ENCODE measurements at regions not wholly inside any gene's neighbourhood (a gene's known extent, or its start where the extent isn't known, plus 50 kb on each side); places are given as distances from the start of the nearest gene placed in this dataset.

GRCh38 chr15:45918839-45919238, 284.0 kb downstream of the SQOR start:
- Histone ChIP-seq H3K4me3 (ENCODE audit: low read length in 3 of 3) (no peak overlapping the region), H3K27me3 (ENCODE audit: control insufficient read depth in 3 of 3, insufficient read depth in 3 of 3, low read length in 3 of 3) (no peaks in the 10 kb centered on the region), H3K36me3 (ENCODE audit: control insufficient read depth in 3 of 3, insufficient read depth in 3 of 3, low read length in 3 of 3) (no peaks in the 10 kb centered on the region), H3K9ac (ENCODE audit: low read depth in 1 of 3, low read length in 3 of 3) (no peak overlapping the region), H3K27ac (ENCODE audit: low read depth, low read length) (no peak overlapping the region), H3K9me3 (ENCODE audit: control insufficient read depth in 3 of 3, low read length in 3 of 3) (no peaks in the 10 kb centered on the region), H3K4me1 (ENCODE audit: control insufficient read depth in 3 of 3, insufficient read depth in 3 of 3, low read length in 3 of 3) (no peaks in the 10 kb centered on the region)

- Histone ChIP-seq H3K4me1 (ENCODE audit: control insufficient read depth in 3 of 3, insufficient read depth in 3 of 3, low read length in 3 of 3) (no peaks in the 10 kb centered on the region), H3K9ac (ENCODE audit: low read depth in 1 of 3, low read length in 3 of 3) (no peak overlapping the region), H3K27ac (ENCODE audit: low read depth, low read length) (no peak overlapping the region), H3K27me3 (ENCODE audit: control insufficient read depth in 3 of 3, insufficient read depth in 3 of 3, low read length in 3 of 3) (no peaks in the 10 kb centered on the region), H3K4me3 (ENCODE audit: low read length in 3 of 3) (no peak overlapping the region), H3K9me3 (ENCODE audit: control insufficient read depth in 3 of 3, low read length in 3 of 3) (no peaks in the 10 kb centered on the region), H3K36me3 (ENCODE audit: control insufficient read depth in 3 of 3, insufficient read depth in 3 of 3, low read length in 3 of 3) (no peaks in the 10 kb centered on the region)
These were observed 285.0 kb downstream of the SQOR start for GRCh38 chr15:45919806-45920205.

GRCh38 chr15:45921376-45921775, 286.5 kb downstream of the SQOR start:
- Histone ChIP-seq H3K27ac (ENCODE audit: low read depth, low read length) (no peak overlapping the region), H3K4me3 (ENCODE audit: low read length in 3 of 3) (no peak overlapping the region), H3K4me1 (ENCODE audit: control insufficient read depth in 3 of 3, insufficient read depth in 3 of 3, low read length in 3 of 3) (no peaks in the 10 kb centered on the region), H3K9me3 (ENCODE audit: control insufficient read depth in 3 of 3, low read length in 3 of 3) (no peaks in the 10 kb centered on the region), H3K9ac (ENCODE audit: low read depth in 1 of 3, low read length in 3 of 3) (no peak overlapping the region), H3K27me3 (ENCODE audit: control insufficient read depth in 3 of 3, insufficient read depth in 3 of 3, low read length in 3 of 3) (no peaks in the 10 kb centered on the region), H3K36me3 (ENCODE audit: control insufficient read depth in 3 of 3, insufficient read depth in 3 of 3, low read length in 3 of 3) (no peaks in the 10 kb centered on the region)

GRCh38 chr15:45921978-45922377, 287.1 kb downstream of the SQOR start:
- Histone ChIP-seq H3K9ac (ENCODE audit: low read depth in 1 of 3, low read length in 3 of 3) (no peak overlapping the region), H3K9me3 (ENCODE audit: control insufficient read depth in 3 of 3, low read length in 3 of 3) (no peaks in the 10 kb centered on the region), H3K27me3 (ENCODE audit: control insufficient read depth in 3 of 3, insufficient read depth in 3 of 3, low read length in 3 of 3) (no peaks in the 10 kb centered on the region), H3K36me3 (ENCODE audit: control insufficient read depth in 3 of 3, insufficient read depth in 3 of 3, low read length in 3 of 3) (no peaks in the 10 kb centered on the region), H3K27ac (ENCODE audit: low read depth, low read length) (no peak overlapping the region), H3K4me3 (ENCODE audit: low read length in 3 of 3) (no peak overlapping the region), H3K4me1 (ENCODE audit: control insufficient read depth in 3 of 3, insufficient read depth in 3 of 3, low read length in 3 of 3) (no peaks in the 10 kb centered on the region)

GRCh38 chr15:45941367-45941766, 306.5 kb downstream of the SQOR start:
- H3K27me3 ChIP-seq (ENCODE audit: control insufficient read depth in 3 of 3, insufficient read depth in 3 of 3, low read length in 3 of 3): no peaks in the 10 kb centered on the region
- H3K9ac ChIP-seq (ENCODE audit: low read depth in 1 of 3, low read length in 3 of 3): no peak overlapping the region
- H3K9me3 ChIP-seq (ENCODE audit: control insufficient read depth in 3 of 3, low read length in 3 of 3): no peaks in the 10 kb centered on the region
- H3K4me3 ChIP-seq (ENCODE audit: low read length in 3 of 3): no peak overlapping the region
- H3K4me1 ChIP-seq (ENCODE audit: control insufficient read depth in 3 of 3, insufficient read depth in 3 of 3, low read length in 3 of 3): no peaks in the 10 kb centered on the region
- no peak overlapping the region for H3K27ac ChIP-seq (ENCODE audit: low read depth, low read length)
- H3K36me3 ChIP-seq (ENCODE audit: control insufficient read depth in 3 of 3, insufficient read depth in 3 of 3, low read length in 3 of 3): no peaks in the 10 kb centered on the region

- Histone ChIP-seq H3K27ac (ENCODE audit: low read depth, low read length) (no peak overlapping the region), H3K4me1 (ENCODE audit: control insufficient read depth in 3 of 3, insufficient read depth in 3 of 3, low read length in 3 of 3) (no peaks in the 10 kb centered on the region), H3K9me3 (ENCODE audit: control insufficient read depth in 3 of 3, low read length in 3 of 3) (no peaks in the 10 kb centered on the region), H3K9ac (ENCODE audit: low read depth in 1 of 3, low read length in 3 of 3) (no peak overlapping the region), H3K27me3 (ENCODE audit: control insufficient read depth in 3 of 3, insufficient read depth in 3 of 3, low read length in 3 of 3) (no peaks in the 10 kb centered on the region), H3K4me3 (ENCODE audit: low read length in 3 of 3) (no peak overlapping the region), H3K36me3 (ENCODE audit: control insufficient read depth in 3 of 3, insufficient read depth in 3 of 3, low read length in 3 of 3) (no peaks in the 10 kb centered on the region)
These were observed 308.4 kb downstream of the SQOR start for GRCh38 chr15:45943240-45943639.

GRCh38 chr15:45946111-45946510, 311.3 kb downstream of the SQOR start:
- Histone ChIP-seq H3K4me3 (ENCODE audit: low read length in 3 of 3) (no peak overlapping the region), H3K27ac (ENCODE audit: low read depth, low read length) (no peak overlapping the region), H3K4me1 (ENCODE audit: control insufficient read depth in 3 of 3, insufficient read depth in 3 of 3, low read length in 3 of 3) (no peaks in the 10 kb centered on the region), H3K36me3 (ENCODE audit: control insufficient read depth in 3 of 3, insufficient read depth in 3 of 3, low read length in 3 of 3) (no peaks in the 10 kb centered on the region), H3K9ac (ENCODE audit: low read depth in 1 of 3, low read length in 3 of 3) (no peak overlapping the region), H3K27me3 (ENCODE audit: control insufficient read depth in 3 of 3, insufficient read depth in 3 of 3, low read length in 3 of 3) (no peaks in the 10 kb centered on the region), H3K9me3 (ENCODE audit: control insufficient read depth in 3 of 3, low read length in 3 of 3) (peaks cover 0 to 2% (median 0%) of the 10 kb centered on the region in 3 donors)

GRCh38 chr15:45948181-45948621, 313.4 kb downstream of the SQOR start:
- Histone ChIP-seq H3K9me3 (ENCODE audit: control insufficient read depth in 3 of 3, low read length in 3 of 3) (peaks cover 0 to 2% (median 0%) of the 10 kb centered on the region in 3 donors), H3K4me3 (ENCODE audit: low read length in 3 of 3) (no peak overlapping the region), H3K4me1 (ENCODE audit: control insufficient read depth in 3 of 3, insufficient read depth in 3 of 3, low read length in 3 of 3) (no peaks in the 10 kb centered on the region), H3K9ac (ENCODE audit: low read depth in 1 of 3, low read length in 3 of 3) (no peak overlapping the region), H3K27me3 (ENCODE audit: control insufficient read depth in 3 of 3, insufficient read depth in 3 of 3, low read length in 3 of 3) (no peaks in the 10 kb centered on the region), H3K36me3 (ENCODE audit: control insufficient read depth in 3 of 3, insufficient read depth in 3 of 3, low read length in 3 of 3) (no peaks in the 10 kb centered on the region), H3K27ac (ENCODE audit: low read depth, low read length) (no peak overlapping the region)

- H3K9me3 ChIP-seq (ENCODE audit: control insufficient read depth in 3 of 3, low read length in 3 of 3): no peaks in the 10 kb centered on the region
- H3K4me3 ChIP-seq (ENCODE audit: low read length in 3 of 3): no peak overlapping the region
- H3K4me1 ChIP-seq (ENCODE audit: control insufficient read depth in 3 of 3, insufficient read depth in 3 of 3, low read length in 3 of 3): no peaks in the 10 kb centered on the region
- H3K9ac ChIP-seq (ENCODE audit: low read depth in 1 of 3, low read length in 3 of 3): no peak overlapping the region
- H3K27me3 ChIP-seq (ENCODE audit: control insufficient read depth in 3 of 3, insufficient read depth in 3 of 3, low read length in 3 of 3): no peaks in the 10 kb centered on the region
- H3K36me3 ChIP-seq (ENCODE audit: control insufficient read depth in 3 of 3, insufficient read depth in 3 of 3, low read length in 3 of 3): no peaks in the 10 kb centered on the region
- H3K27ac ChIP-seq (ENCODE audit: low read depth, low read length): no peak overlapping the region
These were observed 324.1 kb downstream of the SQOR start for GRCh38 chr15:45958924-45959323.

GRCh38 chr15:45962733-45963132, 327.9 kb downstream of the SQOR start:
- H3K27me3 ChIP-seq (ENCODE audit: control insufficient read depth in 3 of 3, insufficient read depth in 3 of 3, low read length in 3 of 3): no peaks in the 10 kb centered on the region

GRCh38 chr15:45970542-45970941, 335.7 kb downstream of the SQOR start:
- H3K4me1 ChIP-seq (ENCODE audit: control insufficient read depth in 3 of 3, insufficient read depth in 3 of 3, low read length in 3 of 3): no peaks in the 10 kb centered on the region
- no peak overlapping the region for H3K27ac ChIP-seq (ENCODE audit: low read depth, low read length)
- no peaks in the 10 kb centered on the region for H3K9me3 ChIP-seq (ENCODE audit: control insufficient read depth in 3 of 3, low read length in 3 of 3)
- H3K4me3 ChIP-seq (ENCODE audit: low read length in 3 of 3): no peak overlapping the region
- no peak overlapping the region for H3K9ac ChIP-seq (ENCODE audit: low read depth in 1 of 3, low read length in 3 of 3)
- no peaks in the 10 kb centered on the region for H3K36me3 ChIP-seq (ENCODE audit: control insufficient read depth in 3 of 3, insufficient read depth in 3 of 3, low read length in 3 of 3)
- H3K27me3 ChIP-seq (ENCODE audit: control insufficient read depth in 3 of 3, insufficient read depth in 3 of 3, low read length in 3 of 3): no peaks in the 10 kb centered on the region

More at GRCh38 chr15:45962733-45963132, 327.9 kb downstream of the SQOR start:
- no peak overlapping the region for H3K4me3 ChIP-seq (ENCODE audit: low read length in 3 of 3)
- no peaks in the 10 kb centered on the region for H3K36me3 ChIP-seq (ENCODE audit: control insufficient read depth in 3 of 3, insufficient read depth in 3 of 3, low read length in 3 of 3)
- no peaks in the 10 kb centered on the region for H3K4me1 ChIP-seq (ENCODE audit: control insufficient read depth in 3 of 3, insufficient read depth in 3 of 3, low read length in 3 of 3)
- no peak overlapping the region for H3K9ac ChIP-seq (ENCODE audit: low read depth in 1 of 3, low read length in 3 of 3)
- no peaks in the 10 kb centered on the region for H3K9me3 ChIP-seq (ENCODE audit: control insufficient read depth in 3 of 3, low read length in 3 of 3)
- no peak overlapping the region for H3K27ac ChIP-seq (ENCODE audit: low read depth, low read length)
